GM12875 (cell line): ENCODE measurements at regions not wholly inside any gene's neighbourhood (a gene's known extent, or its start where the extent isn't known, plus 50 kb on each side); places are given as distances from the start of the nearest gene placed in this dataset.
"Not testable (repeated sequence)": the region's sequence is repeated elsewhere in the genome, so short reads cannot be mapped to it uniquely, and the experiment has no call there.

Source experiments
- H3K4me3 ChIP-seq: one replicate; pipeline ENCODE4 v1.5.1; 2011; ENCODE audit warnings: low read depth, low read length, control low read depth
- CTCF ChIP-seq: IDR thresholded peaks from 2 replicates; pipeline ENCODE4 v1.5.1; 2011; ENCODE audit warnings: low read depth, mild to moderate bottlenecking, control low read depth, inconsistent platforms, low read length, moderate library complexity, borderline replicate concordance; ENCODE audit not compliant: insufficient read depth

DNA sequence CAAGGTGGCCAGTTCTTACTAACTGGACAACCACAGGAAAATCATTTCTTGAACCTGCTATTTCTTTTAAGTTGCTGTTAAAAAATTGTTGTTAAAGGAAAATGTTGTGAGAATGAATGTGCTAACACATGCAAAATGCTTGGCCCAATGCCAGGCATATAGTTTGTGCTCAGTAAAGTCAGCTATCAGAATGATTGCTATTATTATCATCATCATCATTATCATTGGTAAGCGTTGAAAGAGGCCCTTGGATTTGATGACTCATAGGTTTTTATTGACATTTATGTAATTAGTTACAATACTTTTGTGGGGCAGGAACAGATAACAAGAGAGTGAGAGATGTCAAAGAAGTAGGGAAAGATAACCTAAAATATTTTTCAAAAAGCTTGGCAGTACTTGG lies 394.2 kb upstream of the ZEB2 start:
- TF ChIP-seq CTCF = no peak
- no peak overlapping the region for H3K4me3 ChIP-seq

GRCh38 chr2:144912206-144912605 lies 392.3 kb upstream of the ZEB2 start:
- no peak overlapping the region for H3K4me3 ChIP-seq
- TF ChIP-seq CTCF = no peak

GRCh38 chr2:144905956-144906355 lies 386.0 kb upstream of the ZEB2 start:
- H3K4me3 ChIP-seq = no peak overlapping the region
- TF ChIP-seq CTCF = no peak

DNA sequence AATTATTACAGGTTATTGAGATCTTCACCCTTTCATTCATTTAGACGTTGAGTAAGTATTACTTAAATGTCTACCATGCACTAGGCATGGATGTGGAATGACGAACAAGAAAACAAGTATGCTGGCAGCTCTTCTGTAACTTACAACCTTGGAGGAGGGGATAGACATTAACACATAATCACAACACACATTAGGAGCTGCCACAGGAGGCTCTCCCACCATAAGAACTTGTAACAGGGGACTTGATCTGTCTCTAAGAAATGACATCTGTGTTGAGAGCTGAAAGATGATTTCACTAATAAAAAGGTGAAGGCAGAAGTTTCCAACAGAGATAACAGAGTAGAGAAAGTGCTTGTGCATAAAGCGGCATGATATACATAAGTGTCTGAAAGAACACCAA lies 384.7 kb upstream of the ZEB2 start:
- no peak for TF ChIP-seq CTCF
- no peak overlapping the region for H3K4me3 ChIP-seq

GRCh38 chr2:144903045-144903444 lies 383.1 kb upstream of the ZEB2 start:
- H3K4me3 ChIP-seq = not testable (repeated sequence)

DNA sequence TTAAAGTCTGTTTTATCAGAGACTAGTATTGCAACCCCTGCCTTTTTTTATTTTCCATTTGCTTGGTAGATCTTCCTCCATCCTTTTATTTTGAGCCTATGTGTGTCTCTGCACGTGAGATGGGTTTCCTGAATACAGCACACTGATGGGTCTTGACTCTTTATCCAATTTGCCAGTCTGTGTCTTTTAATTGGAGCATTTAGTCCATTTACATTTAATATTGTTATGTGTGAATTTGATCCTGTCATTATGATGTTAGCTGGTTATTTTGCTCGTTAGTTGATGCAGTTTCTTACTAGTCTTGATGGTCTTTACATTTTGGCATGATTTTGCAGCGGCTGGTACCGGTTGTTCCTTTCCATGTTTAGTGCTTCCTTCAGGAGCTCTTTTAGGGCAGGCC lies 381.5 kb upstream of the ZEB2 start:
- H3K4me3 ChIP-seq = not testable (repeated sequence)

GRCh38 chr2:144896341-144896740 lies 376.4 kb upstream of the ZEB2 start:
- TF ChIP-seq CTCF = no peak
- H3K4me3 ChIP-seq = no peak overlapping the region

GRCh38 chr2:144894612-144895599 lies 375.0 kb upstream of the ZEB2 start:
- no peak for TF ChIP-seq CTCF
- H3K4me3 ChIP-seq = no peak overlapping the region
